ENCODE measurements at regions not wholly inside any gene's neighbourhood (a gene's known extent, or its start where the extent isn't known, plus 50 kb on each side); places are given as distances from the start of the nearest gene placed in this dataset.
"Not testable (repeated sequence)": the region's sequence is repeated elsewhere in the genome, so short reads cannot be mapped to it uniquely, and the experiment has no call there.

DNA sequence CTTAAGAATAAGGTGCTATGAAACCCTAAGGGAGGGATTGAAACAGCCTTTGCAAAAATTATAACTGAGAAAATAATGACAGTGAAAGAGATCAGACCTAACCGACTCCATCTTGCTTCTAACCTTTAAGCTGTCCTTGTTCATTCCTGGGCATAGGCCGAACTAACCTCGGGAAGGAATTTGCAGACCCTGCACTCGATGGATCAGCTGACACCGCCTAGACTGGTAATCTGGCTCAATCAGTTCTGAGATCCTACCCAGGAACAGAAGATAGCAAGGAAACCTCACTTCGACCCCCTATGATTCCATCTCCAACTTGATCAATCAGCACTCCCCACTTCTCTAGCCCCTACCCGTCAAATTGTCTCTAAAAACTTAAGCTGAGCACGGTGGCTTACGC lies 66.6 kb upstream of the GOLGA6L6 start:
- TF ChIP-seq, protein P1, sequence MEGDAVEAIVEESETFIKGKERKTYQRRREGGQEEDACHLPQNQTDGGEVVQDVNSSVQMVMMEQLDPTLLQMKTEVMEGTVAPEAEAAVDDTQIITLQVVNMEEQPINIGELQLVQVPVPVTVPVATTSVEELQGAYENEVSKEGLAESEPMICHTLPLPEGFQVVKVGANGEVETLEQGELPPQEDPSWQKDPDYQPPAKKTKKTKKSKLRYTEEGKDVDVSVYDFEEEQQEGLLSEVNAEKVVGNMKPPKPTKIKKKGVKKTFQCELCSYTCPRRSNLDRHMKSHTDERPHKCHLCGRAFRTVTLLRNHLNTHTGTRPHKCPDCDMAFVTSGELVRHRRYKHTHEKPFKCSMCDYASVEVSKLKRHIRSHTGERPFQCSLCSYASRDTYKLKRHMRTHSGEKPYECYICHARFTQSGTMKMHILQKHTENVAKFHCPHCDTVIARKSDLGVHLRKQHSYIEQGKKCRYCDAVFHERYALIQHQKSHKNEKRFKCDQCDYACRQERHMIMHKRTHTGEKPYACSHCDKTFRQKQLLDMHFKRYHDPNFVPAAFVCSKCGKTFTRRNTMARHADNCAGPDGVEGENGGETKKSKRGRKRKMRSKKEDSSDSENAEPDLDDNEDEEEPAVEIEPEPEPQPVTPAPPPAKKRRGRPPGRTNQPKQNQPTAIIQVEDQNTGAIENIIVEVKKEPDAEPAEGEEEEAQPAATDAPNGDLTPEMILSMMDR (conservative IDR thresholded peaks at IDR 0.05 in 1 of 2, IDR thresholded peaks at IDR 0.05 in 1 of 2; ENCODE audit: extremely low read depth in 1 of 2, insufficient read depth in 1 of 2, low read depth in 1 of 2, low read length in 2 of 2), result not testable (repeated sequence)
- TF ChIP-seq EZH2 (IDR thresholded peaks at IDR 0.05; ENCODE audit: borderline replicate concordance, low read length), result not testable (repeated sequence)

All from mammary epithelial cell (primary cell).